GM19395 (cell line): ENCODE measurements at regions not wholly inside any gene's neighbourhood (a gene's known extent, or its start where the extent isn't known, plus 50 kb on each side); places are given as distances from the start of the nearest gene placed in this dataset.
"Not testable (repeated sequence)": the region's sequence is repeated elsewhere in the genome, so short reads cannot be mapped to it uniquely, and the experiment has no call there.

Source experiments
- ATAC-seq: cut with Tn5 transposase; IDR thresholded peaks from one replicate; pipeline ENCODE4 v1.9.1; 2021; ENCODE audit warnings: mild to moderate bottlenecking, moderate library complexity; ENCODE audit not compliant: unreplicated experiment

DNA sequence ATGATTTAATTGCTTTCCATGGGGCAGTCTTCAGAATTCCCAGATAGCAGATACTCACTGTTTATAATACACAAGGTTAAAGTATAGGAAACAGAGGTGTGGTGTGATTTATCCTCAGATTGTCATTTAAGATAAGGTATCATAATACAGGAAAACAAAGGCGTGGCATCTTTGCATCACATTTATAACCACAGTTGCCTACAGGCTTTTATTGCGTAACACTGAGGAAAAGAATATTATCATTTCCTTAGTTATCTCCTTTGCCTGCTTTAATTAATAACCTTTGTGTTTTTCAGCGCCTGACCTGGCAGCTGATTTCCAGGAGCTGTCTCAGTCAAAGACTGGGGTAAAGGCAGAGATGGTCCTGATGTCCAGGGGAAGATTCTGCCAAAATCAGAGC lies 68.8 kb downstream of the SSX7 start:
- no peak for ATAC-seq

DNA sequence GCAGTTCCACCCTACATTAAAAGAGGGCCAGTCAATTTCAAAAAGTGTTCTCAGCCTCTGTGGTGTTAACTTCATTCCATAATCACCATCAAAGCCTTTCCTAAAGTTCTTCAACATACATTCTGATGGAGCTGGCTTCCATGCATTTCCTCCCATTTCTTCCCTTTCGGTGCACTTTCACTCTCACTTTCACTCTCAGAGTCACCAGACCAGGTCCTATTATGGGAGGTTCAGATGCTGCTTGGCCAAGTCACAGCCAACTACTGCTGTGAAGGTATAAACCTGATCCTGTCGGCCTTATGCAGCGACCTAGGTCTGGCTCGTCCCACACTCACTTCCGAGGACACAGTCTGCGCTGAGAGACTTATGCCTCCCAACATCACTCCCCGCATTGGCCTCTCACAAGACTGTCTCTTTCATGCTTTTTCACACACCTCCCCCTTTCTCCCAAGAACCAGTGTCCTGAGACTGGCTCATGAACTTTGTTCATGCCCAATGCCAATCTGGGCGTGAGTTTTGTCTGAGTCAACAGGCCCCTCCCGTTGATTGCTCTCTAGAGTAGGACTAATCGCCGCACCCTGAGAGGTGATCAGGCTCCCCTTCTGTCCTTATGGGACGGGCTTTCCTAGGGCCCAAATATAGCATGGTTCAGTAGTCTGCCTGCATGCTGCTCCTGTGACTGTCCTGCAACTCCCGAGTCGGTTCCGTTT lies 60.8 kb upstream of the XAGE1B start:
- no peak for ATAC-seq

DNA sequence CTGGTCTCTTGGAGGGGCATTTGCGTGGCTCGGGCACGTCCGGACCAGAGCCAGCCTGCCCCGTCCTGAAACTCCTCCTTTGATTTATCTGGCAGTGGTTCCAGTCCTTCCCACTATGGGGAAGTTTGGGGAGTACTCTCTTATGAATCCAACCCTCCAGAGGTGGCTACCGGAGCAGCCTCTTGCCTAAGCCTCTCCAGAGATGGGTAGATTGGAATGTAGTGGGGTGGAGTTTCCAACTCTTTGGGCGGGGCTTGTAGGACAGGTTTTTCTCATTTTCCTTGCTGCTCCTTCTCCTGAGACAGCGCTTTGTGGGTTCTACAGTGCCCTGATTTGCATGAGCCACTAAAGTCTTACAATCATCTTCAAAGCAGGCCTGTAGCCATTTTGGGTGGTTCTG lies 60.1 kb upstream of the XAGE1B start:
- ATAC-seq, result no peak

DNA sequence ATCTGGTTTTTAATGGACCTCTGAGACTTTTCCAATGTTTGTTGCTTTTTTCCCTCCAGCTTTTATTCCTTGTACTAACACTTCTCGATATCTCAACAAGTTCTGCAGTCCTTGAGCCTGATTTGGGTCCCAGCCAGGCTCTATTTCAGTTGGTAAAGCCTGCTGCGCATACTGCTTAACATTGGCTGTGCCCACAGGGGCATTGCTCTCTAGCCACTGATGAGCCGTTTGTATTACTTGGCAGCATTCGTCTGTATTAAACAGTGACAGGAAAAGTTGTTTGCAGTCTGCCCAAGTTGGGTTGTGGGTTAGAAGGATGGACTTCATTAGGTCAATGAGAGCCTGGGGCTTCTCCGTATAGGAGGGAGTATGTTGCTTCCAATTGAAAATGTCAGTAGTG lies 59.6 kb upstream of the XAGE1B start:
- no peak for ATAC-seq

DNA sequence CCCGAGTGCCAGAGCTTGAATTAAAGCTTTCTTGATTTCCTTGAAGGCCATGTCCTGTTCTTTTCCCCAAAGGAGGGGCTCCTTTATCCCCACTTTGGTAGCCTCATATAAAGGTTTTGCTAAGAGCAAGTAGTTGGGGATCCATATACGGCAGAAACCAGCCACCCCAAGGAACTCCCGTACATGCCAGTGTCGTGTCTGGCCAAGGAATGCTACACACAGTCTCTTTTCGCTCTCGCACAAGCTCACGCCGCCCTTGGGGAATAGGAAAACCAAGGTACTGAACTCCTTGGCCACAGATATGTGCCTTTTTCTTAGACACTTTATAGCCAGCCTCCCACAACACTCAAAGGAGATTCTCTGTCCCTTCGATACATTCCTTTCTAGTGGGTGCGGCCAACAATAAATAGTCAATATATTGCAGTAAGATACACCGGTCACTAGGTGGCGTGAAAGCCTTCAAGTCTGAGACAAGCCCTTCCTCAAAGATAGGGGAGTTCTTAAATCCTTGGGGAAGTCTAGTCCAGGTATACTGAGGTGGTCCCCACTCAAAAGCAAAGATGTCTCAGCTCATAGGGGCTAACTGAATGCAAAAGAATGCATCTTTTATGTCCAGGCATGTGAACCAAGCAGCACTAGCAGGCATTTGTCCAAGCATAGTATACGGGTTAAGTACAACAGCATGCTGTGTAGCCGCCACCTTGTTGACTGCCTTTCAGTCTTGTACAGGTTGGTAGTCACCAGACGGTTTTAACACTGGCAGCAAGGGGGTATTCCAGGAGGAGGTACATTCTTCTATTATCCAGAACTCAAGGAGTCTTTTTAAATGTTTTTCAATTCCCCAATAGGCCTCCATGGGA lies 57.8 kb upstream of the XAGE1B start:
- ATAC-seq, result peak; percentile 81

DNA sequence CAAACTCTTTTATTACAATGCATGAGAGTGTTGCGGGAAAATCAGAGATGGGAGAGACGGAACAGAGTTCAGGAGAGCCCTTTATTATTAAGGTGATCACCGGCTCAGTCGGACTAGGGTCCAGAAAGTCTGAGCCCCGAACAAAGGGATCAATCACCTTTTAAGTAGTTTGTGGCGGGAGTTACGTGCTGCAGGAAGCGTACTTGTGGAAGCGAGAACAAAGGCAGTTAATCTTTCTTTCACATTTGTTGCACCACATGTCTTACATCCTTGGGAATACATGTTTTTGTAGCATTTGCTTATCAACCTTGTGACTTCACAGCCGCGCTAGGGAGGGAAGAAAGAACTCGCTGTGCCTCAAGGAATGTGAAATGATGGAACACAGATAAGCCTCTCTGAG lies 51.3 kb upstream of the XAGE1B start:
- ATAC-seq, result not testable (repeated sequence)
